Caco-2 (cell line): ENCODE measurements at regions not wholly inside any gene's neighbourhood (a gene's known extent, or its start where the extent isn't known, plus 50 kb on each side); places are given as distances from the start of the nearest gene placed in this dataset.

Experiments used
- BruUV-seq: library from RNA; stranded (reverse); fragments of 400-500 nt; replicated peaks from 2 replicates; lab custom pipeline; 2021; lab: Mats Ljungman, UMichigan
- CTCF ChIA-PET: fragments of 300-600 bp; sonication (Branson Sonifier 250); formaldehyde crosslinking; loops from one replicate; lab custom pipeline; 2022; ENCODE audit warnings: antibody characterized with exemption; lab: Charles Lee
- POLR2A ChIA-PET: fragments of 300-600 bp; sonication (Branson Sonifier 250); formaldehyde crosslinking; loops from one replicate; lab custom pipeline; 2022; ENCODE audit warnings: antibody characterized with exemption; lab: Charles Lee
- DNase-seq, 2 experiments: peaks; one replicate each; pipeline versions ENCODE4 v3.0.0 to v3.0.0-alpha.2; 2020 to 2022
- H3K27me3 ChIP-seq: replicated peaks from 2 replicates; pipeline ENCODE4 v1.6.0; 2011; ENCODE audit warnings: low read length; ENCODE audit not compliant: control insufficient read depth, insufficient read depth
- H3K36me3 ChIP-seq: 2 replicates; pipeline ENCODE4 v1.5.1; 2011; ENCODE audit warnings: low read length; ENCODE audit not compliant: control insufficient read depth, insufficient read depth
- H3K4me1 ChIP-seq: fragments of 250-450 bp; sonication (Bioruptor Pico); 2 replicates; pipeline ENCODE4 v1.5.1; 2020; ENCODE audit warnings: mild to moderate bottlenecking
- H3K4me3 ChIP-seq: 2 replicates; pipeline ENCODE4 v1.5.1; 2011; ENCODE audit warnings: low read depth, mild to moderate bottlenecking, control low read depth, low read length
- H3K9me3 ChIP-seq: fragments of 250-450 bp; sonication (Bioruptor Pico); 2 replicates; pipeline ENCODE4 v1.5.1; 2020; ENCODE audit warnings: mild to moderate bottlenecking, moderate library complexity
- H3K27ac Mint-ChIP-seq: one replicate; pipeline ENCODE4 v1.8.0; 2022; ENCODE audit warnings: mixed read lengths; ENCODE audit not compliant: unreplicated experiment
- H3K27me3 Mint-ChIP-seq: one replicate; pipeline ENCODE4 v1.8.0; 2022; ENCODE audit warnings: mixed read lengths; ENCODE audit not compliant: insufficient read depth, unreplicated experiment
- H3K36me3 Mint-ChIP-seq: one replicate; pipeline ENCODE4 v1.8.0; 2022; ENCODE audit warnings: mild to moderate bottlenecking, mixed read lengths; ENCODE audit not compliant: insufficient read depth, unreplicated experiment
- H3K4me1 Mint-ChIP-seq: one replicate; pipeline ENCODE4 v1.8.0; 2022; ENCODE audit warnings: low read depth, mixed read lengths; ENCODE audit not compliant: unreplicated experiment
- H3K4me3 Mint-ChIP-seq: one replicate; pipeline ENCODE4 v1.8.0; 2022; ENCODE audit warnings: mild to moderate bottlenecking, moderate library complexity, mixed read lengths; ENCODE audit not compliant: unreplicated experiment
- H3K9me3 Mint-ChIP-seq: one replicate; pipeline ENCODE4 v1.8.0; 2022; ENCODE audit warnings: mixed read lengths; ENCODE audit not compliant: unreplicated experiment
- CTCF ChIP-seq, 2 experiments: fragments of 200-600 bp in 1 of 2; IDR thresholded peaks; 1 replicate in 1 of 2; 2 replicates in 1 of 2; pipeline versions ENCODE4 v1.5.1 to v1.8.0; 2011 to 2022; ENCODE audit warnings: antibody characterized with exemption in 1 of 2, control low read depth in 1 of 2, inconsistent platforms in 1 of 2, low read depth in 1 of 2, low read length in 1 of 2, mild to moderate bottlenecking in 1 of 2, moderate library complexity in 1 of 2; ENCODE audit not compliant: insufficient read depth in 1 of 2, severe bottlenecking in 1 of 2, unreplicated experiment in 1 of 2
- intact Hi-C: fragments of 100-400 bp; cut with micrococcal nuclease; formaldehyde crosslinking; loops from one replicate; pipeline ENCODE4 v1.10.0; 2022; ENCODE audit not compliant: unreplicated experiment

GRCh38 chr3:109963831-109964230, 626.5 kb upstream of the DPPA4 start:
- Histone ChIP-seq H3K9me3 (no peaks in the 10 kb centered on the region), H3K27me3 (no peaks in the 10 kb centered on the region), H3K36me3 (no peaks in the 10 kb centered on the region), H3K4me3 (no peak overlapping the region), H3K4me1 (no peaks in the 10 kb centered on the region)
- CTCF ChIA-PET: interaction anchor here (0.6 kb wide), 1 partner anchor 1572 kb away, joined by 3 read pairs; no protein-coding TSS in a partner anchor
- TF ChIP-seq CTCF (IDR thresholded peaks at IDR 0.05; ENCODE audit: insufficient read depth in 1 of 2, low read depth in 1 of 2, low read length in 1 of 2, severe bottlenecking in 1 of 2, unreplicated experiment in 1 of 2): no peak
- Mint-ChIP-seq H3K27me3 (no peaks in the 10 kb centered on the region), H3K9me3 (no peaks in the 10 kb centered on the region), H3K4me3 (no peak overlapping the region), H3K4me1 (no peaks in the 10 kb centered on the region), H3K36me3 (no peaks in the 10 kb centered on the region), H3K27ac (no peak overlapping the region)
- POLR2A ChIA-PET: no interaction called here
- no TSS peak for BruUV-seq
- DNase-seq: no peak
- intact Hi-C loops: no loop called here

- no peak overlapping the region for H3K4me3 Mint-ChIP-seq
- no peak overlapping the region for H3K27ac Mint-ChIP-seq
- H3K4me1 Mint-ChIP-seq: no peaks in the 10 kb centered on the region
- intact Hi-C loops: no loop called here
- no peaks in the 10 kb centered on the region for H3K27me3 Mint-ChIP-seq
- Histone ChIP-seq H3K4me3 (no peak overlapping the region), H3K27me3 (no peaks in the 10 kb centered on the region), H3K4me1 (no peaks in the 10 kb centered on the region), H3K36me3 (no peaks in the 10 kb centered on the region), H3K9me3 (no peaks in the 10 kb centered on the region)
- no TSS peak for BruUV-seq
- no peak for TF ChIP-seq CTCF (IDR thresholded peaks at IDR 0.05; ENCODE audit: insufficient read depth in 1 of 2, low read depth in 1 of 2, low read length in 1 of 2, severe bottlenecking in 1 of 2, unreplicated experiment in 1 of 2)
- CTCF ChIA-PET: no interaction called here
- no peaks in the 10 kb centered on the region for H3K9me3 Mint-ChIP-seq
- no peaks in the 10 kb centered on the region for H3K36me3 Mint-ChIP-seq
- no peak for DNase-seq
- POLR2A ChIA-PET: no interaction called here
Observed at GRCh38 chr3:109973733-109974132, 636.4 kb upstream of the DPPA4 start.

GRCh38 chr3:109977897-109978296, 640.6 kb upstream of the DPPA4 start:
- Histone ChIP-seq H3K4me1 (no peaks in the 10 kb centered on the region), H3K27me3 (no peaks in the 10 kb centered on the region), H3K36me3 (no peaks in the 10 kb centered on the region), H3K4me3 (no peak overlapping the region), H3K9me3 (no peaks in the 10 kb centered on the region)
- Mint-ChIP-seq H3K27me3 (no peaks in the 10 kb centered on the region), H3K4me1 (no peaks in the 10 kb centered on the region), H3K4me3 (no peak overlapping the region), H3K36me3 (no peaks in the 10 kb centered on the region), H3K9me3 (no peaks in the 10 kb centered on the region), H3K27ac (no peak overlapping the region)
- ChIA-PET POLR2A (no interaction called here), CTCF (no interaction called here)
- TF ChIP-seq CTCF (IDR thresholded peaks at IDR 0.05; ENCODE audit: insufficient read depth in 1 of 2, low read depth in 1 of 2, low read length in 1 of 2, severe bottlenecking in 1 of 2, unreplicated experiment in 1 of 2): no peak
- DNase-seq: no peak
- intact Hi-C loops: no loop called here
- no TSS peak for BruUV-seq
